ENCODE measurements at regions not wholly inside any gene's neighbourhood (a gene's known extent, or its start where the extent isn't known, plus 50 kb on each side); places are given as distances from the start of the nearest gene placed in this dataset.

DNA sequence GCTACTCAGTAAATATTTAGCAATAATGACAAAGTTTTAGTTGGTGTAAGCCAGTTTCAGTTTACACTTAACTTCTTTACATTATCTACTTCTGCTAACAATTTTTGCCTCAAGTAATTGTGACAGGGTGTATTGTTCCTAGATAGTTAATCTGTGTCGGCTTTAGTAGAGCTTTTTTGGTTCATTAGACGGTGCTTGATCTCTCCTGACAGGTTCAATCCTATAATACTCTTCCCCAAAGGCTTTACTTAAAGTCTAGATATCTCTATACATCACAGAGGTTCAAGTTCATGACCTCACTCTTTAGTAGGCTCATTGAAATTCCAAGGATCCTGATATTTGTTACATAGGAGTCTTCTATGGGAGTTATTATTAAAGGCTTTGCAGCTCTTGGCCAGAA lies 365.6 kb upstream of the DPPA4 start:
- TF ChIP-seq SFPQ (IDR thresholded peaks at IDR 0.05; ENCODE audit: low read depth, low read length) (no peak), SMARCA5 (IDR thresholded peaks at IDR 0.05) (no peak), JUND (IDR thresholded peaks at IDR 0.05; ENCODE audit: borderline replicate concordance, low read depth, low read length) (no peak), JUND (tag; IDR thresholded peaks at IDR 0.05; ENCODE audit: borderline replicate concordance, low read depth, low read length) (no peak), BRD9 (IDR thresholded peaks at IDR 0.05; ENCODE audit: low read depth, partially characterized antibody) (no peak), NRF1 (conservative IDR thresholded peaks at IDR 0.05 in 1 of 2, IDR thresholded peaks at IDR 0.05 in 1 of 2) (no peak), TGIF2 (CRISPR knock-in tag; IDR thresholded peaks at IDR 0.05) (no peak), PRPF4 (IDR thresholded peaks at IDR 0.05; ENCODE audit: insufficient read depth, low read depth, low read length, poor library complexity, severe bottlenecking) (no peak), L3MBTL2 (IDR thresholded peaks at IDR 0.05) (no peak), SIN3A (IDR thresholded peaks at IDR 0.05; ENCODE audit: borderline replicate concordance in 2 of 2, control insufficient read depth in 1 of 2, low read depth in 2 of 2, low read length in 2 of 2) (no peak), POLR2A (conservative IDR thresholded peaks at IDR 0.05) (no peak), ELF4 (CRISPR knock-in tag; IDR thresholded peaks at IDR 0.05) (no peak)
- TF ChIP-seq, protein P1, sequence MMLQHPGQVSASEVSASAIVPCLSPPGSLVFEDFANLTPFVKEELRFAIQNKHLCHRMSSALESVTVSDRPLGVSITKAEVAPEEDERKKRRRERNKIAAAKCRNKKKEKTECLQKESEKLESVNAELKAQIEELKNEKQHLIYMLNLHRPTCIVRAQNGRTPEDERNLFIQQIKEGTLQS (IDR thresholded peaks at IDR 0.05), result no peak
- TF ChIP-seq, protein P1 (CRISPR knock-in tag; conservative IDR thresholded peaks at IDR 0.05), result no peak
- TF ChIP-seq, protein P2, sequence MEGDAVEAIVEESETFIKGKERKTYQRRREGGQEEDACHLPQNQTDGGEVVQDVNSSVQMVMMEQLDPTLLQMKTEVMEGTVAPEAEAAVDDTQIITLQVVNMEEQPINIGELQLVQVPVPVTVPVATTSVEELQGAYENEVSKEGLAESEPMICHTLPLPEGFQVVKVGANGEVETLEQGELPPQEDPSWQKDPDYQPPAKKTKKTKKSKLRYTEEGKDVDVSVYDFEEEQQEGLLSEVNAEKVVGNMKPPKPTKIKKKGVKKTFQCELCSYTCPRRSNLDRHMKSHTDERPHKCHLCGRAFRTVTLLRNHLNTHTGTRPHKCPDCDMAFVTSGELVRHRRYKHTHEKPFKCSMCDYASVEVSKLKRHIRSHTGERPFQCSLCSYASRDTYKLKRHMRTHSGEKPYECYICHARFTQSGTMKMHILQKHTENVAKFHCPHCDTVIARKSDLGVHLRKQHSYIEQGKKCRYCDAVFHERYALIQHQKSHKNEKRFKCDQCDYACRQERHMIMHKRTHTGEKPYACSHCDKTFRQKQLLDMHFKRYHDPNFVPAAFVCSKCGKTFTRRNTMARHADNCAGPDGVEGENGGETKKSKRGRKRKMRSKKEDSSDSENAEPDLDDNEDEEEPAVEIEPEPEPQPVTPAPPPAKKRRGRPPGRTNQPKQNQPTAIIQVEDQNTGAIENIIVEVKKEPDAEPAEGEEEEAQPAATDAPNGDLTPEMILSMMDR (IDR thresholded peaks at IDR 0.05 in 2 of 3, conservative IDR thresholded peaks at IDR 0.05 in 1 of 3; ENCODE audit: insufficient read depth in 2 of 3, low read depth in 1 of 3, low read length in 3 of 3), result no peak
- TF ChIP-seq, protein P3, sequence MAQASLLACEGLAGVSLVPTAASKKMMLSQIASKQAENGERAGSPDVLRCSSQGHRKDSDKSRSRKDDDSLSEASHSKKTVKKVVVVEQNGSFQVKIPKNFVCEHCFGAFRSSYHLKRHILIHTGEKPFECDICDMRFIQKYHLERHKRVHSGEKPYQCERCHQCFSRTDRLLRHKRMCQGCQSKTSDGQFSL (CRISPR knock-in tag; IDR thresholded peaks at IDR 0.05), result no peak
- TF ChIP-seq, protein P3 (tag; IDR thresholded peaks at IDR 0.05), result no peak

Data from K562 (cell line).